Sciatic nerve (tissue), 2 donors: ENCODE measurements at regions not wholly inside any gene's neighbourhood (a gene's known extent, or its start where the extent isn't known, plus 50 kb on each side); places are given as distances from the start of the nearest gene placed in this dataset.

Experiments
- ATAC-seq: fragments of 200-7000 bp; cut with Tn5 transposase; one replicate; pipeline ENCODE4 v1.9.1; 2020; ENCODE audit warnings: mild to moderate bottlenecking, moderate library complexity
- DNase-seq: peaks from one replicate; pipeline ENCODE4 v3.0.0-alpha.2; 2020; ENCODE audit warnings: low spot score
- intact Hi-C: fragments of 100-400 bp; cut with DNase I; formaldehyde crosslinking; loops from one replicate; pipeline ENCODE4 v1.14.2; 2022
- donor health status: DM: no; HTN: no; CAD: no.
- donor health status: DM: no; HTN: no; CAD: no.

GRCh38 chr13:74015137-74015536 is 119.1 kb downstream of the KLF12 start:
- ATAC-seq (no peak), DNase-seq (no peak)
- intact Hi-C loops = no loop called here

DNA sequence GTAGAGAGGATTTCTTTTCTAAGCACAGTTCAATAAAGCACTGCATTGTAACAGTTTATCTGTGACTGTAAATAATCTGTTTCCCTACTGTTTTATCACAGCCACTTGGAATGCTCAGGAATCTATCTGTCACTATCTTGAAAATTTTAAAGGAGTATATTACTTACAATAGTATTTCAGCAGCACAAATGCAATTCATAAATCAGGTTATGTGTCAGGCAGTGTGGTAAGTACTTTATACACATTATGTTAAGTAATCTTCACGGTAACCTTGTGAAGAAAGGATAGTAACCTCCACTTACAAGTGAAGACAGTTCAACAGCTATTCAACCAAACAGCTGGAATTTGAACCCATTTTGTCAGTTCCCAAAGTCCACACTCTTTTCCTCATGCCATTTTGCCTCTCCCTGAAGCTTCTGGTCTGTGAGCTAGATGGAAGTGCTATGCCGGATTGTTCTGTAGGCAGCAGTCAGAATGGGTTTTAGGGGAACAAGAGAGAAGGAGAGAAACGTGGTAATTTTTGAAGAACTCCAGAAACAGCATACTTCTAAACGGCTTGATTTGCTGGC is 125.0 kb downstream of the KLF12 start:
- no peak for DNase-seq
- ATAC-seq = no peak
- intact Hi-C loops = no loop called here

- intact Hi-C loops = no loop called here
- no peak for ATAC-seq
- no peak for DNase-seq
Measured at GRCh38 chr13:74006666-74007065, 127.5 kb downstream of the KLF12 start.

DNA sequence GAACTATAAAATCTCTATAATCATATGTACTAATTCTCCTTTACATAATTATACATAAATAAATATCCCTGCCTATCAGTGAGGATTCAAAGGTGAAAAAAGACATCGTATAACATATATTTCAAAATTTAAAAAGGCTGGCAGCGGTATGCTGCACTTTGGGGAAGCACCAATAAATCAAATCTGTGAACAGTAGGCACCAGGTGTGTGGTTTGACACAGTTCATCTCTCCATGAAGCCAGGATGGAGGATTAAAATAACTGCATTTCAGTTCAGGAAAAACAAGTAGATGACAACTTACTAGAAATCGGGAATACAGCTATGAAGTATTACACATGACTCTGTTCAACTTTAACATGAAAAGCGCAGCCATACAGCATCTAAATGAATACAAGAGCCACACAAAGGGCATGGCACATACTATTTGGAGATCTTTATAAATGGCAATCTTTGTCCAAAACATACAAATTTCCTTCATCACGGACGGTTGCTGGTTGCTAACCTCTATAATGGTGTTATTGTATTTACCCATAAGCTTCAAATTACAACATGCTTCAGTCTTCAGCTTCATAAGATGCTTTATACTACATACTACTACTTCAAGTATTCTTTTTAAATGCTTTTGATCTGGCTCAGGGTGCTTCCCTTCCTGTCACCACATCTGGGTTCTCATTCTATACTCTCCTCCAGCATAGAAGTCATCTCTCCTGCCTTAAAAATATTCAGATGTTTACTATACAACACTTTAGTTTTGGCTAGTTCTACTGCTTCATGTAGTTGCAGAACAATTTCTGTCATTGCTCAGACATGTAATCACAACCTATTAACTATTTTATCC is 128.7 kb downstream of the KLF12 start:
- intact Hi-C loops = no loop called here
- ATAC-seq (no peak), DNase-seq (no peak)

DNA sequence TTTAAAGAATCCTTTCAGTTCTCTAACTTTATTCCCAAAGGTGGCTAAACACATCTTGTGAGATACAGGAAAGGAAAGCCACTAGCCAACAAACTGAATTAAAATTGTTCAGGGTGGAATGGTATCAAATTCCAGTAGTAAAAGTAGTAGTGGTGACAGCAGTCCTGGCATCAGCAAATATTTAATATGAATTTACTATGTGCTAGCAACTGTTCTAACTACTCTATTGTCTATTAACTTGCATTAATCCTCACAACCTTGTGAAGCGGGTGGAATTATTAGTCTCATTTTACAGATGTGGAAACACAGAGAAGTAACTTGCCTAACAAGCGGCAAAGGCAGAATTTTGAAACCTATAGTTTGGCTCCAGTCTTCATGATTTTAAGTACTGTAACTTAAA is 130.1 kb downstream of the KLF12 start:
- intact Hi-C loops = no loop called here
- ATAC-seq = no peak

DNA sequence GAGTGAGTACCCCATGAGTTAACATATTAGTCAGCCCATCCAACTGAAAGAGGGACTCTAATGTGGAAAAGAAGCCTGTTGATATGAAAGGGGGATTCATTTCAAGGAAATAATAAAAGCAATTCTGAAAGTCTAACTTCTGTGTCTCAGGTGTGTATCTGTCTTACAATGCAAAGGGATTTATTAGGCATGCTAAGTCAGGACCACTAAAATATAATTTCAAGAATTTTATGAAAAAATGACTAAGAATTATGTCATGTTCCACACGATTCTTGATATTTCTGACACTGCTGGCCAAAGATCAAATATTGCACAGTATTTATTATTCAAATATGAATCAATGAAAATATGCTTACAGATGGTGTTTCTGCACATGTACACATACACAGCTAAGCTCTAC is 130.8 kb downstream of the KLF12 start:
- DNase-seq (no peak), ATAC-seq (no peak)
- intact Hi-C loops = no loop called here

More for the DNA sequence above, 130.1 kb downstream of the KLF12 start:
- no peak for DNase-seq

- DNase-seq (no peak), ATAC-seq (no peak)
- intact Hi-C loops = no loop called here
Measured at GRCh38 chr13:74000876-74001275, 133.3 kb downstream of the KLF12 start.

DNA sequence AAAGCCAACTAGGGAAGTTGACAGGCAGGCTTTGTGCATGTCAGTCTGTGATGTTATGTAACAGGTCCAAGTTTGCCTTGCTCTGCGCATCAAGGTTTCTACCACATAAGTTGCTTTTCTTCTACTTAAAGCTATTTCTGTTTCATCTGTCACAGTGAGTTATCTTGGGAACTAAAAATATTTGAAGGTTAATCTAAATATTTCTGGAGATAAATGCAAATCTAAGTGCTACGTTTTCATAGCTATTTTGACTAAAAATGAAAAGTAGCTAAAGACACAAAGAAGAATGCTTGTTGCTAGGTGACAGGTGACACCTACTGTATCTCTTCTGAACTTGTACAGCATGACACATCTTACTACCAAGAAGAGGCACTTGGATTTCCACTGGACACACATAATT is 135.6 kb downstream of the KLF12 start:
- ATAC-seq = no peak
- intact Hi-C loops = no loop called here
- DNase-seq = no peak

DNA sequence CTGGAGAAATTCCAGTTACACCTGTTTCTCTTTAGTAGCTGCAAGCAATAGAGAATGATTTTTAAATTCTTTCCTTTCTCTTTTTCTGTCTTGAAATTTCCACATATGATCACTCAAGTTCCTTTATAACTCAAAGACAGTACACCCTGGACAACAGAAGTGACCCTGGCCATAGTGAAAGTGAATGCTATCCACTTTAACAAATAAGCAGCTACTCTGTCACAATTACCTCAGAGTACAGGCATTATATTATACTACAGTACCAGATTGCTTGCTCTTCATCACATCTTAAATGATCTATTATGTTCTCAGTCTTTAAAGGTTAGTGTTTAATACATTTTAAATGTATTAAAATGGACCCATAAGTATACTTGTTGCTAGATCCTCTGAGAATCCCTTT is 136.2 kb downstream of the KLF12 start:
- intact Hi-C loops = no loop called here
- DNase-seq (no peak), ATAC-seq (no peak)

GRCh38 chr13:73996569-73996968 is 137.6 kb downstream of the KLF12 start:
- intact Hi-C loops = no loop called here
- no peak for ATAC-seq
- DNase-seq = no peak

DNA sequence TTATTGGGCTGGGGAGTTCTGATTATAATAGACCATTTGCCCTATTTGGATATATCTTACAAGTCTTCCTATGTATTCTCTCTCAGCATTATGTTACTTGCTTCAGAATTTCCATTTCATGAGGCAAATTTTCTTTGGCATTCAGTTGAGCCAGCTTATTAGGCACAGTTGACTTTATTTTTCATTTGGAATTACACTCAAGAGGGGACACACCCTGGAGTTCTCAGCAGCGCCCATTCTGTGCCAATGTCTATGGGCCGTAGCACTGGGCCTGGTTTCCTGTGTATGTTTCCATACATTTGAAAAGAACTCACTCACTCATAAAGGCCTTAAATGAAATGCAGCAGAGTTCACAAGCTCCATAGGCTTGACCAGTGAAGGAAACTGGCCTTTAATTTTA is 138.5 kb downstream of the KLF12 start:
- DNase-seq (no peak), ATAC-seq (peak; percentile 46)
- intact Hi-C loops = no loop called here

DNA sequence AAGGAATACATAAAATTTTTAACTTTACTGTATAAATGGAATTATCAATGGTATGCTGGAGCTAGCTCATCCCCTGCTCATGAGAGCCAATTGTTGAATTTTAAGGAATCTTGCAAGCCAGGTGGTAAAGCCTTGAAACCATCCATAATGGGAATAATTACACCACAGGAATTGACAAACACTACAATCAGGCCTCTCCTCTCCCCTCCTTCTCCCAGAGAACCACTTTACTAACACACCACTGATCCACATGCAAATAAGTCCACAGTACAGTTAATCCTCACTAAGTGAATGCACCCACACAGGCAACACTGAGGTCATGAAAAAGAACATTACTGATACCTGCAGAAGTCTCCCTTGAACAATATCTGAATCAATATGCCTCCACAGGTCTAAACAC is 140.5 kb downstream of the KLF12 start:
- intact Hi-C loops = no loop called here
- ATAC-seq (no peak), DNase-seq (no peak)

DNA sequence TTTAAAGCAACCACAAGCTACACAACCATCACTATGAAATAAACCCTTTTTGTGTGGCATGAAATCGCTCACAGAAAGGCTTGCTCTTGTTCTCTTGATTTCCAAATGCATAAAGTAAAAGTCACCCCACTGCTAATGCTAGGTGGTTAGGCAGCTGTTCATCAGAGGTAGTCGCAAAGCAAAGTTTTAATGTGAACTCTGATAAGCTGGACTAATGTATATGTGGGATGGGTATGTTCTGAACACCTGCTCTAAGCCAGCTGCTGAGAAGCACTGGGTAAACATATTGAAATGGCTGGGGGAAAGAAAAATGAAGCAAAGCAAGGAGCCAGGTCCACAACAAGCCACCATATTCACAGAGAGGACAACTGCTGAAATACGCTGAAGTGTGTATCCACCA is 142.3 kb downstream of the KLF12 start:
- intact Hi-C loops = no loop called here
- DNase-seq (no peak), ATAC-seq (no peak)

GRCh38 chr13:73991384-73991783 is 142.8 kb downstream of the KLF12 start:
- intact Hi-C loops = no loop called here
- ATAC-seq = no peak
- no peak for DNase-seq

- DNase-seq (no peak), ATAC-seq (no peak)
- intact Hi-C loops = no loop called here
Measured at GRCh38 chr13:73989244-73989843, 144.9 kb downstream of the KLF12 start.

GRCh38 chr13:73988461-73988860 is 145.7 kb downstream of the KLF12 start:
- intact Hi-C loops = no loop called here
- no peak for ATAC-seq

DNA sequence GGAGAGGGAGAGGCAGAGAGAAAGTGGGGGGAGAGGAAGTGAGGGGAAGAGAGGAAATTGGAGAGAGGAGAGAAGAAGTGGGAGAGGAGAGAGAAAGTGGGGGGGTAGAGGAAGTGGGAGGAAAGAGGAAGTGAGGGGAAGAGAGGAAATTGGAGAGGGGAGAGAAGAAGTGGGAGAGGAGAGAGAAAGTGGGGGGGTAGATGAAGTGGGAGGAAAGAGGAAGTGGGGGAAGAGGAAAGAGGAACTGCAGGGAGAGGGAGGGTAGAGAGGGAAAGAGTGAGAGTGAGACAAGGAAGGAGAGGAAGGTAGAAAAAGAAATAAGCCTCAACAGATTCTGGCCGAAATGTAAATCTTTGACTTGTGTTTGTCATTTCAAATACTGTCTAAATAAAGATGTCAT is 146.6 kb downstream of the KLF12 start:
- no peak for ATAC-seq
- intact Hi-C loops = no loop called here
- DNase-seq = no peak

More at GRCh38 chr13:73988461-73988860, 145.7 kb downstream of the KLF12 start:
- no peak for DNase-seq

DNA sequence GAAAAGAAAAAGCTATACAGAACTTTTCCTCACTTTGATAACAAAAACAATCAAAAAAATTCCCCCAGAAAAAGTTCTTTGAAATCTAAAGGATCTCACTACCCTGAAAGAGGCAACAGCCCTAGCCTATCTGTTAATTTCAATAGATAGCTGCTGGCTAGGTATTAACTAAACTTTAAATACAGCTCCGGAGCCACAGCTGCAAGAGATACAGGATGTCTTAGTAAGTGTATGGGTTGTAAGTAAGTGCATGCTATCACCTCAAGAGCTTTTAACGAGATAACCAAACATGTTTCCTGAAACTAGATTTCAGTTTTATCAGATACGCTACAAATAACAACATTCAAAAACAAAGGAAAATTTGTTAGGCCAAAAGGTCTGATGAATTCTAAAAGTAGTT is 148.4 kb downstream of the KLF12 start:
- intact Hi-C loops = no loop called here
- ATAC-seq (no peak), DNase-seq (no peak)

DNA sequence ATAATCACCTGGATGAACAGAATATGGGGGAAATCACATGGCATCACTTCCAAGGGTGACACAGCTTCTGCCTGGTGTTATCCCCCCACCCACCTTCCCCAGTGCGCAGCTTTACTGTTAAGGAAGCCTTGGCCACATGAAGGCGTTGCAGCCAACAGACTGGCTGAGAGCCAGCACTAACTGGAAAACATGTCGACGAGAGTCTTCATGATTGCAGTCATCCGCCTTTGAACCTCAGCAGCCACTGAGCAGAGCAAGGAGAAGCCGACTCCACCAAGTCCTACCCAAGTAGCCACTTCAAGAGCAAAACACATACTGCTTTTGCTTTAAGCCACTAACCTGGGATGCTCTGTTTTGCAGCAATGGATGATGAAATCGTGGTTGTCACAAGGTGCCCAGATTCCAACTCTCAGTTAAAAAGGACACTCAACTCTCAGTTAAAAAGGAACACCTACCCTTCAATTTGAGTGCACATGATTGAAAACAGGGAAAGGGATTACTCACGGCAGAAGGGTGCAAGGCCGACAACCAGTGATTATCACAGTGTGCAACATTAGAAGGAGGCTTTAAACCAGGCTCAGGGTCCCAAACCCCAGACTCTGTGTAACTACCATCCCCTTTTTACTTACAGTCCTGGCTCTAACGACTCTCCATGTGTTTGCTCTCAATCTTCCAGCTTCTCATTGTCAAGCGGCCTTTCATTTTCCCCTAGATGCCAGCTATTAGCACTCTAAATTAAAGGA is 149.1 kb downstream of the KLF12 start:
- DNase-seq = no peak
- intact Hi-C loops = no loop called here
- ATAC-seq = no peak

- intact Hi-C loops = no loop called here
- no peak for DNase-seq
- peak; percentile 42 for ATAC-seq
Measured at GRCh38 chr13:73984201-73984600, 150.0 kb downstream of the KLF12 start.
